Transverse colon (tissue), 4 donors: ENCODE measurements at regions not wholly inside any gene's neighbourhood (a gene's known extent, or its start where the extent isn't known, plus 50 kb on each side); places are given as distances from the start of the nearest gene placed in this dataset.

Experiments
- DNase-seq: peaks from one replicate; pipeline ENCODE4 v3.0.0-alpha.2; 2019
- H3K27ac ChIP-seq, 4 donors: fragments of 200-600 bp; sonication (generic); 2 replicates each; pipeline ENCODE4 v1.5.1; 2016 to 2018; ENCODE audit warnings: inconsistent platforms in 4 of 4
- H3K27me3 ChIP-seq: fragments of 200-600 bp; sonication (generic); 2 replicates; pipeline ENCODE4 v1.5.1; 2017; ENCODE audit warnings: inconsistent platforms
- H3K36me3 ChIP-seq, 4 donors: fragments of 200-600 bp; sonication (generic); 2 replicates each; pipeline ENCODE4 v1.5.1; 2017 to 2019; ENCODE audit warnings: inconsistent platforms in 4 of 4
- H3K4me1 ChIP-seq, 4 donors: fragments of 200-600 bp; sonication (generic); 2 replicates each; pipeline ENCODE4 v1.5.1; 2017 to 2020; ENCODE audit warnings: inconsistent platforms in 4 of 4
- H3K4me3 ChIP-seq, 4 donors: fragments of 200-600 bp; sonication (generic); 1 replicate in 1 of 4; 2 replicates in 3 of 4; pipeline versions ENCODE4 v1.5.1 to v1.6.1; 2017 to 2019; ENCODE audit warnings: inconsistent platforms in 4 of 4
- H3K9me3 ChIP-seq, 2 donors: fragments of 200-600 bp; sonication (generic); 2 replicates each; pipeline ENCODE4 v1.5.1; 2017 to 2019; ENCODE audit warnings: inconsistent platforms in 2 of 2
- EP300 ChIP-seq: sonication (generic); formaldehyde crosslinking; IDR thresholded peaks from one replicate; pipeline ENCODE4 v1.6.1; 2017; ENCODE audit warnings: antibody characterized with exemption, low read depth
- POLR2A ChIP-seq: fragments of 450-650 bp; IDR thresholded peaks from one replicate; pipeline ENCODE4 v1.6.1; 2016; ENCODE audit warnings: antibody characterized with exemption, mild to moderate bottlenecking, moderate library complexity
- POLR2AphosphoS5 ChIP-seq, 3 donors: sonication (generic); formaldehyde crosslinking; IDR thresholded peaks; one replicate each; pipeline ENCODE4 v1.6.1; 2016; ENCODE audit warnings: antibody characterized with exemption in 3 of 3
- WGBS, 2 donors: methylation state at CpG; one replicate each; pipeline ENCODE4 v1.1.5; 2018; ENCODE audit warnings: low coverage in 1 of 2; 5-methylcytosine and 5-hydroxymethylcytosine counted together
- in situ Hi-C, 4 donors: fragments of 200-750 bp; cut with MboI; loops; one replicate each; pipeline versions ENCODE4 v1.15.0 to v1.15.1; 2017; ENCODE audit warnings: low sequenced_read_pairs in 3 of 4, low pct_ligation_motif_present in 1 of 4, low pct_unique_long_range_greater_than_20kb in 1 of 4
- intact Hi-C: fragments of 100-400 bp; cut with DNase I; formaldehyde crosslinking; loops from one replicate; pipeline ENCODE4 v1.15.1; 2023; ENCODE audit warnings: low total_unique reads
- TF ChIP-seq, protein P1 (sequence below), 5 experiments: fragments of 200-600 bp in 3 of 5; fragments of 450-650 bp in 2 of 5; sonication (generic) in 3 of 5; IDR thresholded peaks; 1 replicate in 2 of 5; 2 replicates in 3 of 5; pipeline ENCODE4 v1.5.1; 2016 to 2017; ENCODE audit warnings: antibody characterized with exemption in 5 of 5, inconsistent platforms in 3 of 5, mild to moderate bottlenecking in 2 of 5, moderate library complexity in 1 of 5

DNA sequence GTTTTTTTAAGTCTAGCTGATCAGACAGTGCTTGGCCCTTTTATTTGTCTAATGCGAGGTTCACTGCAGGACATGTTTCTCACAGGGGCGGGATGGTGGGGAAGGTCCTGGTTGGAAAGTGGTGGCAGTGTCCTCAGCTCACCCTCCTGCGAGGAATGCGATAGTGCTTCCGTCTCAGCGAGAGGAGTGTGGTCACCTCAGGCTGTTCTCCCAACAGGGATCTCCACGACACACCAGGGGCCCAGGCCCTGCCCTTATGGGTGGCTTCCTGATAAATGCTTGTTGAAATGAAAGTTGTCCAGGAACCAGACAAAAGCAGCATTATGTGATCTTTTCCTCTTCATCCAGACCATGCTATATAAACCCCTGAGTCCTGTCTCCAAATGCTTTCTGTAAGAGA lies 70.1 kb downstream of the BOLA3 start:
- Histone ChIP-seq H3K4me3 (no peak overlapping the region), H3K36me3 (no peaks in the 10 kb centered on the region), H3K27me3 (no peaks in the 10 kb centered on the region), H3K9me3 (no peaks in the 10 kb centered on the region), H3K27ac (no peak overlapping the region), H3K4me1 (peaks cover 0 to 6% (median 0%) of the 10 kb centered on the region in 4 donors)
- no peak for DNase-seq
- in situ Hi-C loops (no loop called here), intact Hi-C loops (no loop called here)
- WGBS, 2 donors: 78 to 80% methylated on average over 1 to 7 of the region's 7 CpGs
- TF ChIP-seq POLR2AphosphoS5 (IDR thresholded peaks at IDR 0.05): no peak
- TF ChIP-seq POLR2A: no peak
- TF ChIP-seq EP300: no peak
- TF ChIP-seq, protein P1, sequence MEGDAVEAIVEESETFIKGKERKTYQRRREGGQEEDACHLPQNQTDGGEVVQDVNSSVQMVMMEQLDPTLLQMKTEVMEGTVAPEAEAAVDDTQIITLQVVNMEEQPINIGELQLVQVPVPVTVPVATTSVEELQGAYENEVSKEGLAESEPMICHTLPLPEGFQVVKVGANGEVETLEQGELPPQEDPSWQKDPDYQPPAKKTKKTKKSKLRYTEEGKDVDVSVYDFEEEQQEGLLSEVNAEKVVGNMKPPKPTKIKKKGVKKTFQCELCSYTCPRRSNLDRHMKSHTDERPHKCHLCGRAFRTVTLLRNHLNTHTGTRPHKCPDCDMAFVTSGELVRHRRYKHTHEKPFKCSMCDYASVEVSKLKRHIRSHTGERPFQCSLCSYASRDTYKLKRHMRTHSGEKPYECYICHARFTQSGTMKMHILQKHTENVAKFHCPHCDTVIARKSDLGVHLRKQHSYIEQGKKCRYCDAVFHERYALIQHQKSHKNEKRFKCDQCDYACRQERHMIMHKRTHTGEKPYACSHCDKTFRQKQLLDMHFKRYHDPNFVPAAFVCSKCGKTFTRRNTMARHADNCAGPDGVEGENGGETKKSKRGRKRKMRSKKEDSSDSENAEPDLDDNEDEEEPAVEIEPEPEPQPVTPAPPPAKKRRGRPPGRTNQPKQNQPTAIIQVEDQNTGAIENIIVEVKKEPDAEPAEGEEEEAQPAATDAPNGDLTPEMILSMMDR (IDR thresholded peaks at IDR 0.05): no peak

DNA sequence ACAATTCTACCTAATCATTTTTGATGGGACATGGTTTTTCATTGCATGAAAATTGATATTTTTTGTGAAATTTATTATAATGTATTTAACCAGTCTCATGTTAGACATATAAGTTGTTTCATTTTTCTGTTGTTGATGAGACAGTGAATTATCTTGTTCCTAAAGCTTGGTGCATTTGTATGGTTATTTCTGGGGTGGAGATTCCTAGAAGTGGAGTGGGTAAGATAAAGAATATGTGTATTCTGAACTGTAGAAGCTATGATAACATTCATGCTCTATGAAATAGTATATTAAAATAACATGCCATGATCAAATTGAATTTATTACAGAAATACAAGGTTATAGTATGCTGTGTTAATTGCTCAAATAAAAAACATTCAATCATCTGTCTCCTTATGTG lies 69.2 kb downstream of the BOLA3 start:
- no peak overlapping the region for H3K4me3 ChIP-seq
- intact Hi-C loops: no loop called here
- TF ChIP-seq POLR2A (no peak), POLR2AphosphoS5 (IDR thresholded peaks at IDR 0.05) (no peak), EP300 (no peak)
- H3K4me1 ChIP-seq: peaks cover 0 to 6% (median 0%) of the 10 kb centered on the region in 4 donors
- H3K27ac ChIP-seq: no peak overlapping the region
- in situ Hi-C loops: no loop called here
- H3K36me3 ChIP-seq: no peaks in the 10 kb centered on the region
- H3K27me3 ChIP-seq: no peaks in the 10 kb centered on the region
- H3K9me3 ChIP-seq: no peaks in the 10 kb centered on the region
- no peak for DNase-seq

DNA sequence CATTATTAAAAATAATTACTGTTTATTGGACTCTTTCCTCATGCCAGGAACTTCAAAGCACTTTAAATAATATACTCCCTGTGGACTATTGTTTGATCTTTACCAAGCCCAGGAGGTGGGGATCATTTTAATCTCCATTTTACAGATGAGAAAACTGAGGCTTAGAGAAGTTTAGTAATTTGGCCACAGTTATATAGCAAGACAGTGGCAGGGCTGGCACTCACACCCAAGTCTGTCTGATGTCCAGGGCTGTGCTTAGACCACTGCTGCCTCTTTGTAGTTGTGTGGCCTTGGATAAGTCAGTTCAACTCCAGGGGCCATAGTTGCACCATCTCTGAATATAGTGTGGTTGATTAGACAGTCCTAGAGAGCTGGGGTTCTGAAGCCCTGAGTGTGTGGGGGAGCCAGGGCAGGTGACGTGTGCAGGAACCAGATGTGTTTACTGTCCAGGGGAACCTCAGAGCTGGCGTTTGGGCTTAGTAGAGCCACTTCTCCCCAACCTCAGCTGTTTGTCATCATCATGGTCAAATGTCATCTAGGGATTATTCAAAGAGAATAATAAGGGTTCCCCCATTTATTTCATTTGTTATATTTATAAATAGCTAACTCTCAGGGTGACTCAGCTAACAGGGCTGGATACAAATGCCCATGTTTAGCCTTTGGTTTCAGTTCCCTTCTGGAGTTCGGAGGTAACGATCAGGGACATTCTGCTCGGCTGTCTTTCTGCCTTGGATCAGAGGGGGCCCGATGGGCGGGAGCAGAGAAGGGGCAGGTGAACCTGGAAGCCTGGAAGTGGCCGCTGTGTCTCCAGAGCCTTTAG lies 68.0 kb downstream of the BOLA3 start:
- H3K36me3 ChIP-seq: no peaks in the 10 kb centered on the region
- peak; percentile 26 for DNase-seq
- 52 to 70% methylated on average over 4 to 8 of the region's 8 CpGs for WGBS, 2 donors
- in situ Hi-C loops: no loop called here
- H3K27ac ChIP-seq: peak overlapping the region in 3 of 4 donors; percentile 16 to 34 (median 30)
- no peak for TF ChIP-seq EP300
- TF ChIP-seq POLR2AphosphoS5 (IDR thresholded peaks at IDR 0.05): no peak
- TF ChIP-seq, protein P1 (IDR thresholded peaks at IDR 0.05): no peak
- TF ChIP-seq POLR2A: no peak
- H3K9me3 ChIP-seq: no peaks in the 10 kb centered on the region
- intact Hi-C loops: no loop called here
- H3K27me3 ChIP-seq: no peaks in the 10 kb centered on the region
- peaks cover 0 to 6% (median 0%) of the 10 kb centered on the region in 4 donors for H3K4me1 ChIP-seq
- peak overlapping the region in 1 of 4 donors; percentile 11 for H3K4me3 ChIP-seq

DNA sequence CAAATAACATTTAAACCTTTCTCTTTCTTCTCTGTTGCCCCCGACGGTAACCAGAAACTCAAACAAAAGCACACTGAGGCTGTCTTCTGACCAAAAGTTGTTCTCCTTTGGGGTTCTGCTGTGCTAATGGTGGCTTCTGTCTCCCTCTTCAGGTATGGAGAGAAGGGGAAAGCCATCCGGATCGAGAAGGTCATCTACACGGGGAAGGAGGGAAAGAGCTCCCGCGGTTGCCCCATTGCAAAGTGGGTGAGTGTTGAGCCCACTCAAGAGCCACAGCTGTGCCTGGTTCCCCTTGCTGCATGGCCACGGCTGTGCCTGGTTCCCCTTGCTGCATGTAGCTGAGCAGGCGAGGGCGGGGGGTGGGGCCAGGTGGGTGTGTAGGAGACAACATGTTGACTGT lies 67.4 kb downstream of the BOLA3 start:
- H3K4me3 ChIP-seq: peak overlapping the region in 1 of 4 donors; percentile 11
- H3K27me3 ChIP-seq: no peaks in the 10 kb centered on the region
- 54% methylated on average over 8 of the region's 10 CpGs; no CpG with 5 or more reads in 1 of the 2 donors for WGBS, 2 donors
- no peaks in the 10 kb centered on the region for H3K9me3 ChIP-seq
- TF ChIP-seq EP300: no peak
- TF ChIP-seq, protein P1 (IDR thresholded peaks at IDR 0.05): peak in 3 of 5 experiments; percentile 5 to 21 (median 12)
- H3K36me3 ChIP-seq: no peaks in the 10 kb centered on the region
- in situ Hi-C loops (no loop called here), intact Hi-C loops (no loop called here)
- DNase-seq: no peak
- peak overlapping the region in 3 of 4 donors; percentile 16 to 34 (median 30) for H3K27ac ChIP-seq
- H3K4me1 ChIP-seq: peaks cover 0 to 6% (median 0%) of the 10 kb centered on the region in 4 donors
